H9 (cell line): ENCODE measurements at regions not wholly inside any gene's neighbourhood (a gene's known extent, or its start where the extent isn't known, plus 50 kb on each side); places are given as distances from the start of the nearest gene placed in this dataset.

Source experiments
- DNase-seq: peaks from one replicate; pipeline ENCODE4 v3.0.0-alpha.2; 2017
- H2AFZ ChIP-seq: one replicate; pipeline ENCODE4 v1.6.1; 2013; ENCODE audit warnings: mild to moderate bottlenecking, low read length, control low read depth, moderate library complexity
- H2AK5ac ChIP-seq: 2 replicates; pipeline ENCODE4 v1.6.1; 2013; ENCODE audit warnings: low read length, control low read depth, mixed read lengths; ENCODE audit not compliant: insufficient read length
- H2BK120ac ChIP-seq: one replicate; pipeline ENCODE4 v1.6.1; 2013; ENCODE audit warnings: low read depth, mild to moderate bottlenecking, low read length, control low read depth, inconsistent platforms; ENCODE audit not compliant: poor library complexity, severe bottlenecking
- H2BK12ac ChIP-seq: 2 replicates; pipeline ENCODE4 v1.6.1; 2013; ENCODE audit warnings: low read length, control low read depth, mixed read lengths, low read depth; ENCODE audit not compliant: insufficient read length
- H2BK15ac ChIP-seq: 2 replicates; pipeline ENCODE4 v1.6.1; 2013; ENCODE audit warnings: low read depth, low read length, control low read depth
- H2BK20ac ChIP-seq: one replicate; pipeline ENCODE4 v1.6.1; 2013; ENCODE audit warnings: low read depth, mild to moderate bottlenecking, low read length, control low read depth, inconsistent platforms; ENCODE audit not compliant: poor library complexity, severe bottlenecking
- H2BK5ac ChIP-seq: 2 replicates; pipeline ENCODE4 v1.6.1; 2013; ENCODE audit warnings: low read length, control low read depth, mixed read lengths; ENCODE audit not compliant: insufficient read length
- H3K14ac ChIP-seq: 2 replicates; pipeline ENCODE4 v1.6.1; 2013; ENCODE audit warnings: low read length, control low read depth; ENCODE audit not compliant: insufficient read depth
- H3K18ac ChIP-seq: 2 replicates; pipeline ENCODE4 v1.6.1; 2013; ENCODE audit warnings: low read depth, mild to moderate bottlenecking, mixed read lengths, low read length, control low read depth; ENCODE audit not compliant: insufficient read length
- H3K23ac ChIP-seq: 2 replicates; pipeline ENCODE4 v1.6.1; 2013; ENCODE audit warnings: low read length, control low read depth, mixed read lengths, low read depth; ENCODE audit not compliant: insufficient read length
- H3K23me2 ChIP-seq: 2 replicates; pipeline ENCODE4 v1.6.1; 2013; ENCODE audit warnings: low read depth, mild to moderate bottlenecking, mixed read lengths, low read length, control low read depth; ENCODE audit not compliant: insufficient read length, poor library complexity, severe bottlenecking
- H3K27ac ChIP-seq: 2 replicates; pipeline ENCODE4 v1.5.1; 2013; ENCODE audit warnings: low read length, control low read depth, mixed read lengths, low read depth; ENCODE audit not compliant: insufficient read length
- H3K27me3 ChIP-seq: 2 replicates; pipeline ENCODE4 v1.6.1; 2013; ENCODE audit warnings: low read length, control low read depth, inconsistent platforms; ENCODE audit not compliant: insufficient read depth
- H3K4ac ChIP-seq: 2 replicates; pipeline ENCODE4 v1.6.1; 2013; ENCODE audit warnings: low read depth, mild to moderate bottlenecking, control low read depth, inconsistent platforms, low read length, moderate library complexity
- H3K4me1 ChIP-seq: 2 replicates; pipeline ENCODE4 v1.6.1; 2013; ENCODE audit warnings: low read length, control low read depth, inconsistent platforms; ENCODE audit not compliant: insufficient read depth
- H3K4me2 ChIP-seq: 2 replicates; pipeline ENCODE4 v1.6.1; 2013; ENCODE audit warnings: low read length, control low read depth, mixed read lengths; ENCODE audit not compliant: insufficient read length, insufficient read depth
- H3K56ac ChIP-seq: 2 replicates; pipeline ENCODE4 v1.6.1; 2013; ENCODE audit warnings: low read depth, mild to moderate bottlenecking, mixed read lengths, low read length, control low read depth; ENCODE audit not compliant: insufficient read length
- H3K79me1 ChIP-seq: 2 replicates; pipeline ENCODE4 v1.6.1; 2013; ENCODE audit warnings: low read depth, mild to moderate bottlenecking, moderate library complexity, low read length, control low read depth, inconsistent platforms; ENCODE audit not compliant: insufficient read depth, poor library complexity, severe bottlenecking
- H3K79me2 ChIP-seq: 2 replicates; pipeline ENCODE4 v1.6.1; 2013; ENCODE audit warnings: low read length, control low read depth, inconsistent platforms; ENCODE audit not compliant: insufficient read depth
- H3K9ac ChIP-seq: 2 replicates; pipeline ENCODE4 v1.6.1; 2013; ENCODE audit warnings: low read length, control low read depth, mixed read lengths; ENCODE audit not compliant: insufficient read length; ENCODE audit errors: extremely low read depth
- H3K9me3 ChIP-seq: one replicate; pipeline ENCODE4 v1.6.1; 2013; ENCODE audit warnings: low read depth, low read length, inconsistent platforms; ENCODE audit not compliant: control insufficient read depth
- H3T11ph ChIP-seq: one replicate; pipeline ENCODE4 v1.6.1; 2013; ENCODE audit warnings: mild to moderate bottlenecking, low read length, control low read depth, inconsistent platforms
- H4K20me1 ChIP-seq: one replicate; pipeline ENCODE4 v1.6.1; 2013; ENCODE audit not compliant: control insufficient read depth, insufficient read length, insufficient read depth
- H4K5ac ChIP-seq: 2 replicates; pipeline ENCODE4 v1.6.1; 2013; ENCODE audit warnings: low read depth, mild to moderate bottlenecking, mixed read lengths, low read length, control low read depth; ENCODE audit not compliant: insufficient read length
- H4K8ac ChIP-seq: replicated peaks from 2 replicates; pipeline ENCODE4 v1.6.1; 2013; ENCODE audit warnings: low read length, control low read depth, mixed read lengths, low read depth; ENCODE audit not compliant: insufficient read length
- H4K91ac ChIP-seq: 2 replicates; pipeline ENCODE4 v1.6.1; 2013; ENCODE audit warnings: low read depth, mild to moderate bottlenecking, moderate library complexity, mixed read lengths, low read length, control low read depth; ENCODE audit not compliant: insufficient read length
- H3K27ac Mint-ChIP-seq, 3 experiments: 2 replicates in 2 of 3; 3 replicates in 1 of 3; pipeline ENCODE4 v1.8.0; 2020 to 2021; ENCODE audit warnings: mixed read lengths in 3 of 3, mild to moderate bottlenecking in 1 of 3, moderate library complexity in 1 of 3
- H3K27me3 Mint-ChIP-seq: 2 replicates; pipeline ENCODE4 v1.8.0; 2021; ENCODE audit warnings: low read depth, mild to moderate bottlenecking, moderate library complexity, mixed read lengths
- H3K36me3 Mint-ChIP-seq, 3 experiments: 2 replicates in 2 of 3; 3 replicates in 1 of 3; pipeline ENCODE4 v1.8.0; 2020 to 2021; ENCODE audit warnings: low read depth in 3 of 3, mixed read lengths in 3 of 3; ENCODE audit not compliant: insufficient read depth in 1 of 3
- H3K4me1 Mint-ChIP-seq, 2 experiments: 2 replicates each; pipeline ENCODE4 v1.8.0; 2020; ENCODE audit warnings: mixed read lengths in 2 of 2
- H3K4me3 Mint-ChIP-seq, 2 experiments: 2 replicates in 1 of 2; 3 replicates in 1 of 2; pipeline ENCODE4 v1.8.0; 2020 to 2021; ENCODE audit warnings: mild to moderate bottlenecking in 2 of 2, mixed read lengths in 2 of 2, moderate library complexity in 1 of 2
- H3K9me3 Mint-ChIP-seq, 2 experiments: 2 replicates in 1 of 2; 3 replicates in 1 of 2; pipeline ENCODE4 v1.8.0; 2020; ENCODE audit warnings: mild to moderate bottlenecking in 2 of 2, mixed read lengths in 2 of 2, moderate library complexity in 1 of 2
- CTCF ChIP-seq: fragments of 200-600 bp; sonication (generic); conservative IDR thresholded peaks from 3 replicates; pipeline ENCODE4 v1.8.0; 2021; ENCODE audit warnings: antibody characterized with exemption, mild to moderate bottlenecking
- WGBS: extraction: QIAGEN DNeasy Blood & Tissue Kit; methylation state at CpG from one replicate; pipeline ENCODE4 v1.1.7; 2013; ENCODE audit warnings: missing lambda C conversion rate, low lambda C conversion rate, mixed read lengths; ENCODE audit not compliant: insufficient read length; ENCODE audit errors: extremely low coverage; 5-methylcytosine and 5-hydroxymethylcytosine counted together

GRCh38 chr6:109240370-109241084 lies 141.7 kb downstream of the CD164 start:
- Histone ChIP-seq H2AFZ (no peak overlapping the region), H3K27me3 (no peaks in the 10 kb centered on the region), H3K23me2 (no peaks in the 10 kb centered on the region), H2BK12ac (no peak overlapping the region), H3K79me2 (no peaks in the 10 kb centered on the region), H3K79me1 (no peaks in the 10 kb centered on the region), H4K5ac (no peak overlapping the region), H3K27ac (no peak overlapping the region), H3K23ac (no peak overlapping the region), H3K4me1 (no peaks in the 10 kb centered on the region), H2AK5ac (no peak overlapping the region), H2BK120ac (no peak overlapping the region), H2BK15ac (no peak overlapping the region), H4K8ac (no peak overlapping the region), H3K56ac (no peak overlapping the region), H3T11ph (no peak overlapping the region), H3K9ac (no peak overlapping the region), H3K4ac (no peak overlapping the region), H4K91ac (no peak overlapping the region), H4K20me1 (no peaks in the 10 kb centered on the region), H3K18ac (no peak overlapping the region), H3K9me3 (no peaks in the 10 kb centered on the region), H2BK20ac (no peak overlapping the region), H2BK5ac (no peak overlapping the region), H3K4me2 (no peak overlapping the region), H3K14ac (no peak overlapping the region)
- no peak overlapping the region for H3K4me3 Mint-ChIP-seq
- no peak for DNase-seq
- no CpG with 5 or more reads among the region's 7 CpGs for WGBS
- TF ChIP-seq CTCF, result no peak
- peaks cover 10 to 11% of the 10 kb centered on the region in 2 experiments for H3K4me1 Mint-ChIP-seq
- H3K27me3 Mint-ChIP-seq, result peaks cover 5% of the 10 kb centered on the region; the same call in 1 of the 2 replicates
- no peak overlapping the region for H3K27ac Mint-ChIP-seq
- H3K9me3 Mint-ChIP-seq, result peaks cover 0 to 2% of the 10 kb centered on the region in 2 experiments; a peak in 2 of 5 replicates
- no peaks in the 10 kb centered on the region for H3K36me3 Mint-ChIP-seq
